OCI-LY1 (cell line): ENCODE measurements at regions not wholly inside any gene's neighbourhood (a gene's known extent, or its start where the extent isn't known, plus 50 kb on each side); places are given as distances from the start of the nearest gene placed in this dataset.

ENCODE experiments used
- H2AFZ ChIP-seq: fragments of 200-600 bp; sonication (generic), shearing (Covaris generic); 2 replicates; pipeline ENCODE4 v1.6.0; 2014; ENCODE audit warnings: antibody characterized with exemption, mild to moderate bottlenecking, low read length
- H3F3A ChIP-seq: fragments of 200-600 bp; sonication (generic), shearing (Covaris generic); 2 replicates; pipeline ENCODE4 v1.6.0; 2014; ENCODE audit warnings: mild to moderate bottlenecking, antibody characterized with exemption, low read length, moderate library complexity; ENCODE audit not compliant: insufficient read depth
- H3K27ac ChIP-seq: fragments of 200-600 bp; sonication (generic); 2 replicates; pipeline ENCODE4 v1.5.1; 2014; ENCODE audit warnings: low read length, mixed run types, mild to moderate bottlenecking, low read depth; ENCODE audit not compliant: poor library complexity, severe bottlenecking
- H3K27me3 ChIP-seq: fragments of 200-600 bp; sonication (generic); 2 replicates; pipeline ENCODE4 v1.6.0; 2014; ENCODE audit warnings: antibody characterized with exemption, mild to moderate bottlenecking, low read length, moderate library complexity; ENCODE audit not compliant: insufficient read depth
- H3K36me3 ChIP-seq: fragments of 200-600 bp; sonication (generic); 2 replicates; pipeline ENCODE4 v1.6.1; 2014; ENCODE audit warnings: mild to moderate bottlenecking, antibody characterized with exemption, low read length, moderate library complexity, mixed read lengths; ENCODE audit not compliant: insufficient read depth
- H3K4me1 ChIP-seq: fragments of 200-600 bp; sonication (generic); 2 replicates; pipeline ENCODE4 v1.5.1; 2014; ENCODE audit warnings: mild to moderate bottlenecking, low read length, moderate library complexity; ENCODE audit not compliant: insufficient read depth, severe bottlenecking
- H3K4me2 ChIP-seq: fragments of 200-600 bp; sonication (generic), shearing (Covaris generic); 2 replicates; pipeline ENCODE4 v1.6.1; 2014; ENCODE audit warnings: low read length
- H3K4me3 ChIP-seq: fragments of 200-600 bp; sonication (generic); 2 replicates; pipeline ENCODE4 v1.5.1; 2014; ENCODE audit warnings: low read length, low read depth, mild to moderate bottlenecking, mixed read lengths; ENCODE audit not compliant: poor library complexity, severe bottlenecking
- H3K79me2 ChIP-seq: fragments of 200-600 bp; shearing (Covaris generic); 2 replicates; pipeline ENCODE4 v1.6.1; 2016; ENCODE audit warnings: mixed run types, low read length, mixed read lengths; ENCODE audit not compliant: insufficient read depth
- H3K9ac ChIP-seq: fragments of 200-600 bp; sonication (generic), shearing (Covaris generic); 2 replicates; pipeline ENCODE4 v1.6.1; 2014; ENCODE audit warnings: mild to moderate bottlenecking, low read length, mixed read lengths
- H3K9me2 ChIP-seq: fragments of 200-600 bp; sonication (generic), shearing (Covaris generic); 2 replicates; pipeline ENCODE4 v1.6.1; 2014; ENCODE audit warnings: low read depth, mild to moderate bottlenecking, low read length, mixed read lengths
- H3K9me3 ChIP-seq: fragments of 200-600 bp; shearing (Covaris generic); 2 replicates; pipeline ENCODE4 v1.6.1; 2014; ENCODE audit warnings: low read length, mixed read lengths
- H4K20me1 ChIP-seq: fragments of 200-600 bp; sonication (generic), shearing (Covaris generic); 2 replicates; pipeline ENCODE4 v1.6.0; 2016; ENCODE audit warnings: mild to moderate bottlenecking, low read length; ENCODE audit not compliant: insufficient read depth
- EZH2 ChIP-seq: fragments of 200-600 bp; sonication (generic), shearing (Covaris generic); IDR thresholded peaks from 2 replicates; pipeline ENCODE4 v1.8.0; 2017; ENCODE audit warnings: borderline replicate concordance, mixed run types, mild to moderate bottlenecking, antibody characterized with exemption, low read length, moderate library complexity, mixed read lengths
- TF ChIP-seq, protein P1 (sequence below): fragments of 200-600 bp; sonication (generic), shearing (Covaris generic); IDR thresholded peaks from 2 replicates; pipeline ENCODE4 v1.5.1; 2017; ENCODE audit warnings: mild to moderate bottlenecking, antibody characterized with exemption, low read length, moderate library complexity, mixed read lengths

- Histone ChIP-seq H3K9me3 (no peaks in the 10 kb centered on the region), H3K9me2 (no peaks in the 10 kb centered on the region), H2AFZ (no peak overlapping the region), H3K4me2 (no peak overlapping the region), H3K27me3 (no peaks in the 10 kb centered on the region), H3K36me3 (no peaks in the 10 kb centered on the region), H3K9ac (no peak overlapping the region), H3K27ac (no peak overlapping the region), H3K4me1 (no peaks in the 10 kb centered on the region), H3K79me2 (no peaks in the 10 kb centered on the region), H4K20me1 (no peaks in the 10 kb centered on the region), H3K4me3 (no peak overlapping the region), H3F3A (no peaks in the 10 kb centered on the region)
- TF ChIP-seq, protein P1, sequence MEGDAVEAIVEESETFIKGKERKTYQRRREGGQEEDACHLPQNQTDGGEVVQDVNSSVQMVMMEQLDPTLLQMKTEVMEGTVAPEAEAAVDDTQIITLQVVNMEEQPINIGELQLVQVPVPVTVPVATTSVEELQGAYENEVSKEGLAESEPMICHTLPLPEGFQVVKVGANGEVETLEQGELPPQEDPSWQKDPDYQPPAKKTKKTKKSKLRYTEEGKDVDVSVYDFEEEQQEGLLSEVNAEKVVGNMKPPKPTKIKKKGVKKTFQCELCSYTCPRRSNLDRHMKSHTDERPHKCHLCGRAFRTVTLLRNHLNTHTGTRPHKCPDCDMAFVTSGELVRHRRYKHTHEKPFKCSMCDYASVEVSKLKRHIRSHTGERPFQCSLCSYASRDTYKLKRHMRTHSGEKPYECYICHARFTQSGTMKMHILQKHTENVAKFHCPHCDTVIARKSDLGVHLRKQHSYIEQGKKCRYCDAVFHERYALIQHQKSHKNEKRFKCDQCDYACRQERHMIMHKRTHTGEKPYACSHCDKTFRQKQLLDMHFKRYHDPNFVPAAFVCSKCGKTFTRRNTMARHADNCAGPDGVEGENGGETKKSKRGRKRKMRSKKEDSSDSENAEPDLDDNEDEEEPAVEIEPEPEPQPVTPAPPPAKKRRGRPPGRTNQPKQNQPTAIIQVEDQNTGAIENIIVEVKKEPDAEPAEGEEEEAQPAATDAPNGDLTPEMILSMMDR, result no peak
- no peak for TF ChIP-seq EZH2
Measured at GRCh38 chr11:27807596-27807995, 107.3 kb upstream of the BDNF start.

- no peak overlapping the region for H3K27ac ChIP-seq
- H2AFZ ChIP-seq, result no peak overlapping the region
- H3K9me2 ChIP-seq, result no peaks in the 10 kb centered on the region
- no peaks in the 10 kb centered on the region for H4K20me1 ChIP-seq
- no peaks in the 10 kb centered on the region for H3K79me2 ChIP-seq
- H3K4me3 ChIP-seq, result no peak overlapping the region
- no peaks in the 10 kb centered on the region for H3K27me3 ChIP-seq
- no peaks in the 10 kb centered on the region for H3K36me3 ChIP-seq
- no peak for TF ChIP-seq EZH2
- TF ChIP-seq, protein P1, result no peak
- H3K4me2 ChIP-seq, result no peak overlapping the region
- H3K9me3 ChIP-seq, result no peaks in the 10 kb centered on the region
- no peaks in the 10 kb centered on the region for H3K4me1 ChIP-seq
- H3K9ac ChIP-seq, result no peak overlapping the region
- no peaks in the 10 kb centered on the region for H3F3A ChIP-seq
Measured at GRCh38 chr11:27806122-27806521, 105.9 kb upstream of the BDNF start.

DNA sequence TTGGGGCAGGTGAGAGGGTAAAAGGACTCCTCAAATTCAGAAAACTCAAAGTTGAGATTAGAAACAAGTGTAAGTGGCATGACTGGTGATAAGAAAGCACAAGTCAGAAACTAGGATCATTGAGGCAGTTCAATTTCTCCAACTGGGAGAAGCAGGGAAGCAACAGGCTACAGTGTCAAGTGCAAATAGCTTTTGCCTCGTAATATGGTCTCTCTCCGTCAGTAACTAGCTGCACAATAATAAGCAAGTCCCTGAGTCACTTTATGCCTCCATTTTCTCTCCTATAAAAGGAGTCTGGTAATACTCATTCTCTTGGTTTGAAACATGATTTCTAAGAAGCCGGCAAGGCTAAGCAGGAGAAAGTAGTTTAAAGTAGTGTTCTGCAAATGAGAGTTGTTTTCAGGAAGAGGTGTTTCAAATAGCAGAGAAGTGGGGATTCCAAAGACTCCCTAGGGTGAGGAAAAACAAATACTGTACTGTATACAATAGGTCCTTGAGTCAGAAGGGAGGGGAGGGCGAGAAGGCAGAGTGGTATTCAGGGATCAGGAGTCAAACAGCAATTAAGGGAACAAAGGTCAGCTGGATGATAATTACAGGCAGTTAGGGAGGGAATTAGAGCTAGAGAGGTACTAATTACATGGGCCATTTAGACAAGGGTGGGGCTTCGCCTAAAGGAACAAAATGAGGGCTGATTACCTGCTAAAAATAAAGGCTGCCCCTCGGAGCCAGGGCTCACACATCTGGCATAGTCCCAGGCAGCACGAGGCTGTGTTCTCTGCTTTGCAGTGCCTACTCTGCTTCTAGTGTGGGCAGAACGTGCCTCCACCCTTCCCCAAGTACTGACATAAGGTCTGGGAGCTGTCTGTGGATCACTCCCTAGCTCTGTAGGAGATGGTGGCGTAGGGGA, 96.0 kb upstream of the BDNF start:
- Histone ChIP-seq H3K36me3 (no peaks in the 10 kb centered on the region), H3K4me2 (no peak overlapping the region), H3F3A (no peaks in the 10 kb centered on the region), H3K27me3 (no peaks in the 10 kb centered on the region), H3K79me2 (no peaks in the 10 kb centered on the region), H3K9ac (no peak overlapping the region), H3K4me3 (no peak overlapping the region), H2AFZ (no peak overlapping the region), H3K4me1 (no peaks in the 10 kb centered on the region), H3K9me3 (no peaks in the 10 kb centered on the region), H3K9me2 (no peaks in the 10 kb centered on the region), H3K27ac (no peak overlapping the region), H4K20me1 (no peaks in the 10 kb centered on the region)
- no peak for TF ChIP-seq EZH2
- TF ChIP-seq, protein P1, result no peak
